Naive B cell (primary cell): ENCODE measurements at regions not wholly inside any gene's neighbourhood (a gene's known extent, or its start where the extent isn't known, plus 50 kb on each side); places are given as distances from the start of the nearest gene placed in this dataset.
"Not testable (repeated sequence)": the region's sequence is repeated elsewhere in the genome, so short reads cannot be mapped to it uniquely, and the experiment has no call there.

Source experiments
- ATAC-seq, 2 donors: fragments of 150-1000 bp; cut with Tn5 transposase; 2 replicates each; pipeline ENCODE4 v1.10.0; 2021; ENCODE audit warnings: low read depth in 2 of 2, mild to moderate bottlenecking in 2 of 2, moderate library complexity in 2 of 2
- DNase-seq: peaks from one replicate; pipeline ENCODE4 v3.0.0; 2022
- H3K27ac Mint-ChIP-seq, 6 donors: one replicate each; pipeline ENCODE4 v1.8.0; 2020 to 2022; ENCODE audit warnings: mild to moderate bottlenecking in 6 of 6, mixed read lengths in 6 of 6, moderate library complexity in 5 of 6, inconsistent platforms in 2 of 6
- H3K27me3 Mint-ChIP-seq, 3 donors: one replicate each; pipeline ENCODE4 v1.8.0; 2021 to 2022; ENCODE audit warnings: mixed read lengths in 3 of 3, mild to moderate bottlenecking in 1 of 3
- H3K36me3 Mint-ChIP-seq, 2 donors: one replicate each; pipeline ENCODE4 v1.8.0; 2020 to 2022; ENCODE audit warnings: mixed read lengths in 2 of 2, inconsistent platforms in 1 of 2, mild to moderate bottlenecking in 1 of 2
- H3K4me1 Mint-ChIP-seq, 3 donors: one replicate each; pipeline ENCODE4 v1.8.0; 2020 to 2022; ENCODE audit warnings: mixed read lengths in 3 of 3, inconsistent platforms in 1 of 3, mild to moderate bottlenecking in 1 of 3, moderate library complexity in 1 of 3
- H3K4me3 Mint-ChIP-seq, 8 donors: one replicate each; pipeline ENCODE4 v1.8.0; 2020 to 2022; ENCODE audit warnings: mild to moderate bottlenecking in 8 of 8, mixed read lengths in 8 of 8, moderate library complexity in 8 of 8, inconsistent platforms in 2 of 8
- H3K9me3 Mint-ChIP-seq, 7 donors: one replicate each; pipeline ENCODE4 v1.8.0; 2020 to 2022; ENCODE audit warnings: mixed read lengths in 7 of 7, mild to moderate bottlenecking in 5 of 7, inconsistent platforms in 2 of 7, moderate library complexity in 1 of 7

GRCh38 chrX:112313201-112313600 lies 230.6 kb upstream of the TRPC5 start:
- H3K36me3 Mint-ChIP-seq, result no peaks in the 10 kb centered on the region
- no peaks in the 10 kb centered on the region for H3K27me3 Mint-ChIP-seq
- DNase-seq (no peak), ATAC-seq (no peak)
- no peaks in the 10 kb centered on the region for H3K4me1 Mint-ChIP-seq
- no peak overlapping the region for H3K4me3 Mint-ChIP-seq
- no peak overlapping the region for H3K27ac Mint-ChIP-seq
- H3K9me3 Mint-ChIP-seq, result peaks cover 0 to 3% (median 0%) of the 10 kb centered on the region in 7 donors

DNA sequence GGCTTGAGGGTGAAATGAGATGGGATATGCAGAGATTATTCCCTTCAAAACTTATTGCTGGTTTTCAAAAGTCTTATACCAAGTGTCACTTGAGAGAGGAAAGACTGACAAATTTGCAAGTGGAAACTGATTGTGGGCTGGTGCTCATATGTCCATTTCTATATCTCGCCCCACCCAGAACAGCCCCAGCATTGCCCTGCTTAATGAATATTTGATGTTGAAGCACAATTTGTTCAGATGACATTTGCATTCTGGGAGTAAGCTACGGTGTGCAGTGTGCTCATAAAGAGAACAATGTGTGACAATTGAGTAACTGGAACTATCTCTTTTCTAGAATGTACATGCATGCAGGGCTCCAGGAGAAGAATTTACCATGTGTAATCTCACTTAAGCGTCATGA lies 223.5 kb upstream of the TRPC5 start:
- no peaks in the 10 kb centered on the region for H3K4me1 Mint-ChIP-seq
- no peaks in the 10 kb centered on the region for H3K27me3 Mint-ChIP-seq
- H3K4me3 Mint-ChIP-seq, result no peak overlapping the region
- H3K27ac Mint-ChIP-seq, result no peak overlapping the region
- DNase-seq (no peak), ATAC-seq (no peak)
- H3K36me3 Mint-ChIP-seq, result no peaks in the 10 kb centered on the region
- peaks cover 0 to 4% (median 0%) of the 10 kb centered on the region in 7 donors for H3K9me3 Mint-ChIP-seq

DNA sequence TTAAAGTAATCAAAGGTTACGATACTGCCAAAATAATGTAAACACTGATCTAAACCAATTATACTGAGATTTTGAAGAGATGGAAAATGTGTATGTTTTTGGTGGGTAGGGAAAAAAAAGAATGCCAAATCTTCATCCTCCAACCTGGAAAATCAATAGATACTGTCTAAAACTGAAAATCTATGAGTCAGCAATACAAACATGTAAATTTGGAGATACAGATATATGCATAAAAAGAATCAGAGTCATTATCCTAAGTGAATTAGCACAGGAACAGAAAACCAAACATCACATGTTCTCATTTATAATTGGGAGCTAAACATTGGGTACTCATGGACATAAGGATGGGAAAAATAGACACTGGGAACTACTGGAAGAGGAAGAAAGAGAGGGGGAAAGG lies 197.4 kb upstream of the TRPC5 start:
- Mint-ChIP-seq H3K4me1 (no peaks in the 10 kb centered on the region), H3K36me3 (no peaks in the 10 kb centered on the region), H3K27me3 (no peaks in the 10 kb centered on the region), H3K9me3 (peaks cover 0 to 4% (median 0%) of the 10 kb centered on the region in 7 donors), H3K4me3 (no peak overlapping the region), H3K27ac (no peak overlapping the region)
- DNase-seq (no peak), ATAC-seq (no peak)

DNA sequence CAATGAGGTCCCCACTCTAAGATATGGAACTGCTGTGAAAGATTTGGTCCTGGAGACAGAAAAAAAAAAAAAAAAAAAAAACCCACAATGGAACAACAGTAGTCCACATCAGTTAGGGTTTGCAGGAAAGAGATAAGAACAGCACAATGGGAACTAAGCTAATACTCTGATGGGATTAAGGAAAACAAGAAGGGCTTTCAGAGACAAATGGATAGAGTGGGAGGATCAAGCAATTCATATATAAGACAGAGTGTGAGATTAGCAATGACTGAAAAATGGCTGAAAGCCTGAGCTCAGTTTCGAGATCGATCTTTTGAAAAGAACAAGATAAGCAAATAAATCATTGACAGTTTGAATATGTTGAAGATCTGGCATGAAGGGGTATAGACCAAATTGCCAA lies 188.4 kb upstream of the TRPC5 start:
- H3K27me3 Mint-ChIP-seq, result no peaks in the 10 kb centered on the region
- no peak for DNase-seq
- no peaks in the 10 kb centered on the region for H3K4me1 Mint-ChIP-seq
- H3K9me3 Mint-ChIP-seq, result peaks cover 0 to 4% (median 0%) of the 10 kb centered on the region in 7 donors
- no peak overlapping the region for H3K4me3 Mint-ChIP-seq
- H3K36me3 Mint-ChIP-seq, result no peaks in the 10 kb centered on the region
- H3K27ac Mint-ChIP-seq, result no peak overlapping the region
- ATAC-seq, result no peak

DNA sequence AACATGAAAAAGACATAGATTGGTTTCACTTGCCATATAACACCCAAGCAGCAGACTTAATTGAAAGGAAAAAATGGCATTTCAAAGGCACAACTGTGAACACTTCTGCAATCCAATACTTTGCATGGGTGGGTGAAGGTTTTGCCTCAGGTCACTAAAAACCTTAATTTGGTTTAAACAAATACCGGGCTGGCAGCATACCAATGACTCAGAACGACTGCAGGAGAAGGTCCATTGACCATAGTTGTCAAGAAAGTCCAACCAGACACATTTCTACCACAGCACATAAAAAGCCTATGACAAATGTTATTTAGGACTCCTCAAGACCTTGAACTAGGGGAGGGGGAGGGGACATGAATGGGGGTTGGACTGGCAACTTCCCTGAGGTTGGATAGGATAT lies 183.6 kb upstream of the TRPC5 start:
- H3K27ac Mint-ChIP-seq, result no peak overlapping the region
- ATAC-seq (no peak), DNase-seq (no peak)
- H3K4me3 Mint-ChIP-seq, result no peak overlapping the region
- no peaks in the 10 kb centered on the region for H3K27me3 Mint-ChIP-seq
- no peaks in the 10 kb centered on the region for H3K4me1 Mint-ChIP-seq
- H3K36me3 Mint-ChIP-seq, result no peaks in the 10 kb centered on the region
- H3K9me3 Mint-ChIP-seq, result peaks cover 0 to 2% (median 0%) of the 10 kb centered on the region in 7 donors

DNA sequence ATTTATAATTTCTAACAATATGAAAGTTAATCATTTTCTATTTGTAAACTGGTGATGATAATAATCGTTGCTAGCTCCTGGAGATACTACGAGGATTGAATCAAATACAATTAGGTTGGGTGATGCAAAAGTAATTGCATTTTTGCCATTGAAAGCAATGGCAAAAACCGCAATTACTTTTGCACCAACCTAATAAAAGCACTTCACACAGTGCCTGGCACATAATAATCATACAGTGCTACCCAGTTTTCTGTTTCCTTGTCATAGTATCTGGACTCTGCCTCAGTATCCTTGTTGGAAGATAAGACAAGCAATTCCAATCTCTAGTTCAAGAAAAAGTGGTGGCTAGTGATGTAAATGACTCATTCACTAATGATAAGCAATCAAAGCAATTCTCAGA lies 176.8 kb upstream of the TRPC5 start:
- H3K27ac Mint-ChIP-seq, result no peak overlapping the region
- no peak for ATAC-seq
- DNase-seq, result no peak
- H3K27me3 Mint-ChIP-seq, result no peaks in the 10 kb centered on the region
- no peak overlapping the region for H3K4me3 Mint-ChIP-seq
- H3K9me3 Mint-ChIP-seq, result peaks cover 0 to 4% (median 2%) of the 10 kb centered on the region in 7 donors
- no peaks in the 10 kb centered on the region for H3K36me3 Mint-ChIP-seq
- H3K4me1 Mint-ChIP-seq, result no peaks in the 10 kb centered on the region

- H3K9me3 Mint-ChIP-seq, result peaks cover 0 to 5% (median 1%) of the 10 kb centered on the region in 7 donors
- ATAC-seq (no peak), DNase-seq (no peak)
- H3K27me3 Mint-ChIP-seq, result no peaks in the 10 kb centered on the region
- no peaks in the 10 kb centered on the region for H3K36me3 Mint-ChIP-seq
- H3K4me1 Mint-ChIP-seq, result no peaks in the 10 kb centered on the region
- no peak overlapping the region for H3K27ac Mint-ChIP-seq
- no peak overlapping the region for H3K4me3 Mint-ChIP-seq
Observed at GRCh38 chrX:112254896-112255295, 172.3 kb upstream of the TRPC5 start.

- H3K9me3 Mint-ChIP-seq, result peaks cover 0 to 16% (median 5%) of the 10 kb centered on the region in 7 donors
- H3K36me3 Mint-ChIP-seq, result no peaks in the 10 kb centered on the region
- no peak overlapping the region for H3K27ac Mint-ChIP-seq
- ATAC-seq (no peak), DNase-seq (no peak)
- no peaks in the 10 kb centered on the region for H3K27me3 Mint-ChIP-seq
- H3K4me1 Mint-ChIP-seq, result no peaks in the 10 kb centered on the region
- H3K4me3 Mint-ChIP-seq, result no peak overlapping the region
Observed at GRCh38 chrX:112247714-112248113, 165.1 kb upstream of the TRPC5 start.

DNA sequence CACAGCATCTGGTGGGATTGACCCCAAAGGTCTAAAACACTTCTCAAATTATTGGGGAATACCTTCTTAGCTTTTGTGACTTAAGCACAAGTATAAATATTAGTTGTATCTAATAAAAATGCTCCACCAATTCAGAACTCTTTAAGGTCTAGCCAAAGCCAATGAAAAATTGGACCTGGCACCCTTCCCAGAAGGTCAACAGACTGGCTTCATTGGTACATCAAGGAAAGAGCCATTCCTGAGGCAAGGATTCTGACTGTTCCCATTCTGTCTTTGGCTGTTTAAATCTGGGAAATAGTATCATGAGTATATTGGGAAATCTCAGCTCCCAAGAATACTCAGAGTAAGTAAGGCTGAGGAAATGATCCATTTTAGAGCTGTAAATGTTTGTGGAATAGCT lies 153.0 kb upstream of the TRPC5 start:
- no peak for ATAC-seq
- no peak overlapping the region for H3K27ac Mint-ChIP-seq
- no peak overlapping the region for H3K4me3 Mint-ChIP-seq

GRCh38 chrX:112233164-112233563 lies 150.6 kb upstream of the TRPC5 start:
- no peak overlapping the region for H3K4me3 Mint-ChIP-seq
- no peaks in the 10 kb centered on the region for H3K27me3 Mint-ChIP-seq
- ATAC-seq (no peak), DNase-seq (no peak)
- no peak overlapping the region for H3K27ac Mint-ChIP-seq
- H3K9me3 Mint-ChIP-seq, result peaks cover 0 to 18% (median 0%) of the 10 kb centered on the region in 7 donors
- H3K4me1 Mint-ChIP-seq, result no peaks in the 10 kb centered on the region
- no peaks in the 10 kb centered on the region for H3K36me3 Mint-ChIP-seq

More for the DNA sequence above, 153.0 kb upstream of the TRPC5 start:
- H3K4me1 Mint-ChIP-seq, result no peaks in the 10 kb centered on the region
- DNase-seq, result no peak
- peaks cover 0 to 11% (median 2%) of the 10 kb centered on the region in 7 donors for H3K9me3 Mint-ChIP-seq
- H3K36me3 Mint-ChIP-seq, result no peaks in the 10 kb centered on the region
- H3K27me3 Mint-ChIP-seq, result no peaks in the 10 kb centered on the region

GRCh38 chrX:112226795-112227194 lies 144.2 kb upstream of the TRPC5 start:
- H3K27me3 Mint-ChIP-seq, H3K4me3 Mint-ChIP-seq, H3K9me3 Mint-ChIP-seq, H3K4me1 Mint-ChIP-seq, H3K36me3 Mint-ChIP-seq, DNase-seq, ATAC-seq, H3K27ac Mint-ChIP-seq: not testable (repeated sequence)

DNA sequence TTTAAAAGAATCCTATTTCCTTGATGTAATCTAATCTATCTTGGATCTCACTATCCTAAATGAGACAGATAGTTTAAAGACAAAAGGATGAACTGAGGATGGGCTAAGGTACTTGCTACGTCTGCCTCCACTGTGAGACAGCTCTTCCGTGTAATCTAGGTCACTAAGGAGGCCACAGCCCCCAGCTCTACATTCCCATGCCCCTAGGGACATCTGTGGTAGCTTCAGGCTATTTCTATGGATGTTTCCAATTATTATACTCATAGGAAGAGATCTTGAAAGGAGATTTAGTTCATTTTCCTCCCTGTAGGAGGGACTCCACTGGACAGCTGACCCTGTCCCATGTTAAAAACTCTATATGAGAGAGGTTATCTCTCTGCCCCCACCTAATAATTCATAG lies 140.8 kb upstream of the TRPC5 start:
- ATAC-seq, result no peak
- Mint-ChIP-seq H3K9me3 (peaks cover 0 to 3% (median 2%) of the 10 kb centered on the region in 7 donors), H3K36me3 (no peaks in the 10 kb centered on the region), H3K4me1 (no peaks in the 10 kb centered on the region), H3K27me3 (no peaks in the 10 kb centered on the region), H3K27ac (no peak overlapping the region), H3K4me3 (no peak overlapping the region)
- DNase-seq, result no peak

DNA sequence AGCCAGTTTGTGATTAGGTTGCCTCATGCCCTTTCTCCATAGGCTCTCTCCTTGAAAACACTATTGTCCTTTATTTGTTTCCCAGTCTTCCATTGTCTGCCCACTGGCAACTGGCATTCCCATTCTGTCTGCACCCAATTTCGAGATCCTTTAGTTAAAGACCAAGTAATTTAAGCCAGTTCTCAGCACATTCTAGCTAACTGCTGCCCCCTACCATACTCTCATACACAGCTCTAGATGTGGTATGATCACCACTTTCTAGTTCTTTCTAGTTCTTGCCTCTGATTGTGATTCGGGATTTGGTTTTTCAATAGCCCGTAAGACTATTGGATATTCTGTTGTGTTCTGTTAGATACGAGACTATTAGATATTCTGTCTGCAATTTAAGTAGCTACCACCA lies 135.8 kb upstream of the TRPC5 start:
- no peak for ATAC-seq
- no peak for DNase-seq
- Mint-ChIP-seq H3K9me3 (peaks cover 0 to 3% (median 0%) of the 10 kb centered on the region in 7 donors), H3K27ac (no peak overlapping the region), H3K4me3 (no peak overlapping the region), H3K36me3 (no peaks in the 10 kb centered on the region), H3K27me3 (no peaks in the 10 kb centered on the region), H3K4me1 (no peaks in the 10 kb centered on the region)

DNA sequence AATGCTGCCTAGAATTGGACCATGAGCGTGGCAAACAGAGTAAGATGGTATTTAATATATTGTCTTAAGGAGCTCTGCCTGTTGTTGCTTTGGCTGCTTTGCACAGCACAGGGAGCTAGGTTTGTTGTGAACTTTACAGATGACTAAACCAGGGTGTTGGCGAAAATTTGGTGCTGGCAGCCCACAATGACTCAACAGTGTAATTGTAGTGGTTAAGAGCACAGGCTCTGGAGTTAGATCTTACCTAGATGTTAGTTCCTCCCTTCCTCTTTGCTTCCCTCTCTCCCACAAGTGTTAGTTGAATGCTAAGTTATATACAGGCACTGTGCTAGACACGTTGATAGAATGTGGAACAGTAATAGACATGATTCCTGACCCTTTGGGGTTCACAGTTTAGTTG lies 128.9 kb upstream of the TRPC5 start:
- ATAC-seq, result no peak
- no peaks in the 10 kb centered on the region for H3K27me3 Mint-ChIP-seq
- no peak overlapping the region for H3K4me3 Mint-ChIP-seq
- H3K4me1 Mint-ChIP-seq, result no peaks in the 10 kb centered on the region
- no peak for DNase-seq
- H3K9me3 Mint-ChIP-seq, result peaks cover 0 to 5% (median 0%) of the 10 kb centered on the region in 7 donors
- H3K36me3 Mint-ChIP-seq, result no peaks in the 10 kb centered on the region
- H3K27ac Mint-ChIP-seq, result no peak overlapping the region

GRCh38 chrX:112197840-112198239 lies 115.3 kb upstream of the TRPC5 start:
- peaks cover 0 to 8% (median 0%) of the 10 kb centered on the region in 3 donors for H3K27me3 Mint-ChIP-seq
- ATAC-seq, result no peak
- H3K27ac Mint-ChIP-seq, result no peak overlapping the region
- H3K4me1 Mint-ChIP-seq, result no peaks in the 10 kb centered on the region
- H3K4me3 Mint-ChIP-seq, result no peak overlapping the region
- H3K9me3 Mint-ChIP-seq, result peaks cover 0 to 10% (median 0%) of the 10 kb centered on the region in 7 donors
- no peak for DNase-seq
- H3K36me3 Mint-ChIP-seq, result no peaks in the 10 kb centered on the region
